GM12892 (cell line): ENCODE measurements at regions not wholly inside any gene's neighbourhood (a gene's known extent, or its start where the extent isn't known, plus 50 kb on each side); places are given as distances from the start of the nearest gene placed in this dataset.

ENCODE experiments used
- DNase-seq: peaks from one replicate; pipeline ENCODE4 v3.0.0; 2011; ENCODE audit not compliant: insufficient read length
- FAIRE-seq: peaks from 2 replicates; lab custom pipeline; 2011; peaks lifted over from hg19 to GRCh38; lab: Jason Lieb, UNC
- POLR2A ChIP-seq: IDR thresholded peaks from 2 replicates; pipeline ENCODE4 v1.6.1; 2011; ENCODE audit warnings: low read depth, low read length, control low read depth
- POLR2AphosphoS5 ChIP-seq: IDR thresholded peaks from 2 replicates; pipeline ENCODE4 v1.6.1; 2011; ENCODE audit warnings: low read depth, low read length, control low read depth
- TAF1 ChIP-seq: IDR thresholded peaks from 2 replicates; pipeline ENCODE4 v1.6.1; 2011; ENCODE audit warnings: low read depth, mild to moderate bottlenecking, control low read depth, low read length, borderline replicate concordance

DNA sequence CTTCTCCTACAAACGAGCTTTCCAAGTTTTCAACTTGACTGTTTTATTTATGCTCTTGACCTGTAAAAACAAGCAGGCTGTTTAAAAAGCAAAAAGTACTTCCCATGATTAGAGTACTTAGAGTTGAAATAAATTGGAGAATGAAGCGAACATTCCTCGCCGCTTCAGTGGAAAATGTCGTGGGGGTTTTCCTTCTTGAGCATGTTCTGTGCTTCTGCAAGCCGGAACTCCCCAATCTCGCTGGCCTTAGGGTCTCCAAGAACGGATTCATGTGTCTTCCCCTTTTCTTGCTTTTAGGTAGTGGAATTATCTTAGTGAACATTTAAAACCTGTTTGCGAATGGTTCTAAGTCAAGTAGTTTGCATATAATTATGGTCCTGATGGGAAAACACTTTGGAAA is 103.6 kb upstream of the ZNF536 start:
- TF ChIP-seq TAF1 (no peak), POLR2AphosphoS5 (no peak), POLR2A (no peak)
- DNase-seq (no peak), FAIRE-seq (no peak)

DNA sequence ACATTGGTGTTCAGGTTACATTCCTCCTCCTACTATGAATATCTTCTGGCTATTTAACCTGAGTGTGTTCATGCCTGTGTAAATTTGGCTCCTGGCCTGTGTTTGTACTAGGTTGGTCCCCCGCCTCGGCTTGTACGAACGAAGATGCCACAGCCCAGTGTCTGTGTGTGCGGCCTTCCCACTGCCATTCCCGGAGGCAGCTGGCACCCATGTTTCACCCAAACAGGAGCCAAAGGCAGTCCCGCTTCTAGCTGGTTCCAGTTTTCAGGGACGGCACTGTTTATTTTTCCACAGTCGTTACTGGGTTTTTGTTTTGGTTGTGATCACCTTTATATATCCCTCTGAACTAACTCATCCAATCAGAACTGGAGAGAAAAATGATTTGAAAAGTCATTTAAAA is 102.5 kb upstream of the ZNF536 start:
- FAIRE-seq (no peak), DNase-seq (no peak)
- TF ChIP-seq POLR2AphosphoS5 (no peak), TAF1 (no peak), POLR2A (no peak)

DNA sequence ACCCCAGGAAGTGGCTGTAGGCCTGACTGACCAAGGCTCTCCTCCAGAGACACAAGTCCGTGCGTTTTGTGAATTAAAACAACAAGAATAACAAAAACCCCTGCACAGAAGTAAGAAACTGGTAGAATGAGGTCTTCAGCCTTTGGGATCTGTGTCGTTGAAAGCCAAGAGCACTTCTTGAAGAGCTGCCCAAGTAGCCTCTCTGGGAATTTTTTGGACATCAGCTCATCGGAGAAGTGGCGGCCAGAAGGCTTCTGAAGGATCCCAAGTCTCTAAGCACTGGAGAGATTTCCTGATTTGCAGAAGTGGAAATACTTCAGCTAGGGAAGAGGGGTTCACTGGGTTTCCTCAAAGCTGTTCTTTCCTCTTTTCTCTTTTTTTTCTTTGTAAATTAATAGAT is 100.4 kb upstream of the ZNF536 start:
- FAIRE-seq (no peak), DNase-seq (no peak)
- TF ChIP-seq POLR2A (no peak), TAF1 (no peak), POLR2AphosphoS5 (no peak)

DNA sequence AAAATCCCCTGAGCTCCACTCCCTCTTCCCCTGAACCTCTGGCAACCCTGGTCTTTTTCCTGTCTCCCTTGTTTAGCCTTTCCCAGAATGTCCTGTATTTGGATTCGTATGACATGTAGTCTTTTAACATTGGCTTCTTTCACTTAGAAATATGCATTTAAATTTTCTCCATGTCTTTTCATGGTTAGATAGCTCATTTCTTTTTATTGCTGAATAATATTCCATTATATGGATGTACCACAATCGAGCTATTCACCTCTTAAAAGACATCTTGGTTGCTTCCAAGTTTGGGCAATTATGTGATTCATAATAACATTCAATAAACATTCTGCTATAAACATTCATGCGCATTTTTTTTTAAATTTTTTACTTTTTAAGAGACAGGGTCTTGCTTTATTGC is 99.6 kb upstream of the ZNF536 start:
- DNase-seq = no peak
- no peak for TF ChIP-seq TAF1
- no peak for TF ChIP-seq POLR2AphosphoS5
- no peak for TF ChIP-seq POLR2A
- FAIRE-seq = no peak

DNA sequence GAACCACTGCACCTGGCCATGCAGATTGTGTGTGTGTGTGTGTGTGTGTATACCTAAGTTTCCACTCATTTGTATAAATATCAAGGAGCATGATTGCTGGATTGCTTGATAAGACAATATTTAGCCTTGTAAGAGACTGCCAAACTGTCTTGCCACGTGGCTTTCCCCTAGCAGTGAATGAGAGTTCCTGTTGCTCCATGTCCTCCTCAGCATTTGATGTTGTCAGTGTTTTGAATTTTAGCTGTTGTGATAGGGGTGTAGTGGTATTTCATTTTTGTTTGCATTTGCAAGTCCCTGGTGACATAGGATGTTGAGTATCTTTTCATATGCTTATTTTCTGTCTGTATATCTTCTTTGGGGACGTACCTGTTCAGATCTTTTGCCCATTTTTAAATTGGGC is 99.0 kb upstream of the ZNF536 start:
- TF ChIP-seq POLR2A = no peak
- TF ChIP-seq TAF1 = no peak
- TF ChIP-seq POLR2AphosphoS5 = no peak
- no peak for DNase-seq
- no peak for FAIRE-seq

DNA sequence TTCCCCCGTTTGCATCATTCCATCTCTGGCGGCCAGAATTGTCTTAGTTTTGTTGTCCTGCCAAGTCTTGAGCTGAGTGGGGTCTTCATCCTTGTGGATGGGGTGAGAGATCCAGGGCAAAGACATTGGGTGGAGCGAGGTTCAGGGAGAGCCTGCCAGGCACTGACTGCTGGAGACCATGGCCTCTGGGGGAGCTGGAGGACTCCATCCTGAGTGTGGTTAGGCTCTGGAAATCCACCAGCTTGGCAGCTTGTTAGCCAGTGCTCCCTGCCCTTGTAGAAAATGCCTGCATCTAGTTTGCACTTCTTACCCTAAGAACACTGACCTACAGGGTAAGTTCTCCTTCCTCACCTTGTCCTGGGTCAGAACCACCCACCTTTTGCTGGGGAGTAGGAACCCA is 97.2 kb upstream of the ZNF536 start:
- TF ChIP-seq POLR2AphosphoS5 (no peak), TAF1 (no peak), POLR2A (no peak)
- FAIRE-seq (no peak), DNase-seq (no peak)

DNA sequence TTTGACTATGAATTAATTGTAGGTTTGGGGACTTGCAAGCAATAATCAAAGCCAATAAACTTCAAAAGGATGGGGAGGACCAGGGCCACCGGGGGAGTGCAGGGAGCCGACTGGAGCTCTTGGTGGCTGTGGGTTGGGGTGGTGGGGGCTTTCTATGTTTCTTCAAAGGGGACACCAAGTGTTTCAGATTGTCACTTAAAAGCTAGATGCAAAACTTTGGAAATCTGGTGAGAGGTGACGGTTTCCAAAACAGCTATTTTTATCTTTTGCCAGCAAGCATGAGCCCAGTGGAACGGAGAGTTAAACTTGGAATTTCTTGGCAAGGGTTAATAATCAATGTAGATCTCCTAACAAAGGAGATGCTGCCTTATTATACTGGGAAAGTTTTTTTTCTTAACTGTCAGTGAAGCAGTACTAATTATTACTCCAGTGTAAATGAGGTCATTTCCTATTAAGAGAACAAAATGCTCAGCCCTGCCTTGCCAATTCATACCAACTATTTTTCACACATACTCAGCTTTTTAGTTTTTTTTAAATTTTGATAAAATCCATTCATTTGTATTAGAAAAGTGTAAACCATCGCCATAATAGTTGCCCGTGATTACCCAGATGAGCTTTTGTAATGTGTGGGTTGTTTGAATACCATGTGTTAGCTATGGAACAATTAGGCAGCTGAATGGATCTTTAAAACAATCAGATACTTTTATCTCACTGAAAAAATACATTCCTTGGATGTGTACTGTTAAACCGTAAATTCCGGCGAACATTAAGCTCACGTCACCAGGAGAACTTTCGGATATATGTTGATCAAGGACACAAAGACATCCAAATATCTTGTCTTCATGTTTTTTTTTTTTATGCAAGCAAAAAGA is 95.9 kb upstream of the ZNF536 start:
- no peak for DNase-seq
- TF ChIP-seq POLR2A = no peak
- TF ChIP-seq POLR2AphosphoS5 = no peak
- no peak for TF ChIP-seq TAF1
- FAIRE-seq = no peak

DNA sequence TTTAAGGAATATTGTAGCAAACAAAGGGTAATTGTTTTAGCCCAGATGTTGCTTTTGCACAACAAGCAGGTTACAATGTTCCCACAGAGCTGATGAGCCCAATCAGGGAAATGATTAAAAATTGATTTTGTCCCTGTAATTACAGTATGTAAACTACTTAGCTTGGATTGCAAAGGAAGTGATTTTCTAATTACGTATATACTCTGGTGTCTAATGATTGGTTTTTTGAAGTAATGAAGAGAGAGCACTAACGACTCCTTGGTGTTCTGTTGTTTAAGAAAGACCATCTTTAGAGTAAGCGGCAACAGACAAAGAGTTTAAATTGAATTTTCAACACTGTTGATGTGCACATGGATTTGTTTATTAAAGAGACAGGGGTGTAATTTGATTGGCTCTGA is 95.3 kb upstream of the ZNF536 start:
- DNase-seq (no peak), FAIRE-seq (no peak)
- TF ChIP-seq POLR2A = no peak
- no peak for TF ChIP-seq POLR2AphosphoS5
- TF ChIP-seq TAF1 = no peak

DNA sequence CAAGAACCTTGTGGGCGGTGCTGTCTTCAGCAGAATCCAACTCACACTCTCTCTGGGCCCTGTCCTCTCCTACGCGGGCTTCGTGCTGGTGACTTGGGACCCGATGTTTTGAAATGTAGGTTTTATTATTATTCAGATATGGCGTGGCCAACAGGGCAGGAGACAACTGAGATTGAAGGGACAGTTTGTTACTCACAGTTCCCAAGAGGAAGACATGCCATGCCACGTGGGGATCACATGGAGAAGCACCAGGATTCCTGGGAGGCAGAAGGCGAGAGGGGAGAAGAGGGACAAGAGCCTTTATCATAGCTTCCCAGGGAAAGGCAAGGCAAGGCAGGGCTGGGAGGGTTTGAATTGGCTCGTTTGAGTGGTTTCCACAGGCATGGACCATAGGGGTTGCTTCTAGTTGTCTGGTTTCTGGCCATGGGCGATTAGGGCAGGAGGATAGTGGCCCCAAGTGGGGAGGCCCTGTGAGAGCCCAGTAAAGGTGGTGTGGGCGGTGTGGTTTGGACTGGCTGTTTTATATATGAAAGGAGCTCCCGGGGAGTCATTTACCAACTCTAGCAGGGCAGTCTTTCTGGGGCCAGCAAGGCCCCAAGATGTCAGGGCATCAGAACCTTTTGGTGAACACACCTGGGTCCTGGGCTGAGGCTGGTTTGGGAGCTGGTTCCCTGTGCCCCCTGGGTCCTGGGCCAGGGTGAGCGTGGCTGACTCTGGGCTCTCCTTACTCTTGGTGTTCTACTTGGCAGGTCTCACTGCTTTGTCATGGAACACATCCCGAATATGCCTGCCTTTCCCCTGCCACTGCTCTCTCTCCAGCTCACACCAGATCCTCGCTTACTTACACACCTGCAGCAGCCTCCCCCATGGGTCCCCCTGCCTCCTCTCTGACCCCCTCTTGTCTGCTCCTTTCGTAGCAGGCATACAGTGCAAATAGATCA is 94.0 kb upstream of the ZNF536 start:
- DNase-seq (no peak), FAIRE-seq (no peak)
- TF ChIP-seq TAF1 (no peak), POLR2A (no peak), POLR2AphosphoS5 (no peak)

DNA sequence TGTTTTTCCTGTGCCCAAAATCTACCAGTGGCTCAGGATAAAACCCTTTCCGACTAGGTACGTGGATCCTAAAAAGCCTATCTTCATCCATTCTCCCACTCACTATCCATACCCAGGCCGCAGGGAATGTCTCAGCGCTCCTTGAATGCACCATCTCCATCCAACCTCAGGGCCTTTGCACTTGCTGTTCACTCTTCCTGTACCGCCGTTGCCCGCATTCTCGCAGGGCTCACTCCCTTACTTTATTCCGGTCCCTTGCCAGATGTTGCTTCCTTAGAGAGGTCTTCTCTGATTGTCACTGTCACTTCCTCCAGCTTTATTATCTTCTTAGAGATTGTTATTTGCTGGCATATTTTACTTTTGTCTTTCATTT is 93.3 kb upstream of the ZNF536 start:
- no peak for FAIRE-seq
- DNase-seq = no peak
- no peak for TF ChIP-seq POLR2AphosphoS5
- TF ChIP-seq TAF1 = no peak
- no peak for TF ChIP-seq POLR2A

DNA sequence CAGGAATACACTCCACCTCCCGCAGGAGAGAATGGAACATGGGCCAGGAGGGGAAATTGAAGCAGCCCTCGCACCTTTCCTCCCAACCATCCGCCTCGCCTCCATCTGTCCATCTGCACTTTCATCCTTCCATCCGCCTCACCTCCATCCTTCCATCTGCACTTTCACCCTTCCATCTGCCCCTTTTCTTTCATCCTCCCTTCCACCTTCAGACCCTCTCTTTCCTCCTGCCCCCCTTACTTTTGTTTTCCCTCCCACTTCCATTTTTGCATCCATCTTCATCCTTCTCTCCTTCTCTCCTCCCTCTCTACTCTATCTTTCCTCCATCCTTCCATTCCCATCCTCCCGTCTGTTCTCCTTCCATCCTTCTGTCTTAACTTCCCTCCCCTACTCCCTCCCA is 92.2 kb upstream of the ZNF536 start:
- no peak for FAIRE-seq
- TF ChIP-seq POLR2AphosphoS5 (no peak), POLR2A (no peak), TAF1 (no peak)
- DNase-seq = no peak

DNA sequence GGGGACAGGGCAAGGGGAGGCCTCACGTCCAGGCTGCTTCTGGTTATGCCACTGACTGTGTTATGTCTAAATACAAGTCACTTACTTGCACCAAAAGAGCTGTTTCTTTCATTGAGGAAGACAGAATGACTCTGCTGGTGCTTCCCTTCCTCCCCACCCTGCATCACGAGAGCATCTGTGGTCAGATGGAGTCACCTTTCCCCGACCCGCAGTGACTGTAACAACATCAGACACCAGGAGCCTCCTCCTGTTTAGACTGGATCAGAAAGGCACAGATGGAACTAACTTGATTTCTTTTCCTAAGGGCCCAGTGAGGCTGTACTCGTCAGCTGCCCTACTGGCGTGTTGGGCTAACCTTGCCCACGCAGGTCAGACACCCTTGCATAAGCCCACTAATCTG is 90.3 kb upstream of the ZNF536 start:
- DNase-seq = no peak
- no peak for FAIRE-seq
- TF ChIP-seq POLR2AphosphoS5 = no peak
- TF ChIP-seq TAF1 = no peak
- no peak for TF ChIP-seq POLR2A
